Panc1 (cell line): ENCODE measurements at regions not wholly inside any gene's neighbourhood (a gene's known extent, or its start where the extent isn't known, plus 50 kb on each side); places are given as distances from the start of the nearest gene placed in this dataset.
"Not testable (repeated sequence)": the region's sequence is repeated elsewhere in the genome, so short reads cannot be mapped to it uniquely, and the experiment has no call there.

Experiments used
- ATAC-seq: fragments of 200-7000 bp; cut with Tn5 transposase; 2 replicates; pipeline ENCODE4 v1.9.1; 2020; ENCODE audit warnings: mild to moderate bottlenecking, moderate library complexity
- BruUV-seq: library from RNA; stranded (reverse); fragments of 400-500 nt; replicated peaks from 2 replicates; lab custom pipeline; 2021; lab: Mats Ljungman, UMichigan
- CTCF ChIA-PET: fragments of 300-600 bp; sonication (Branson Sonifier 250); formaldehyde crosslinking; loops from one replicate; lab custom pipeline; 2022; ENCODE audit warnings: antibody characterized with exemption; lab: Charles Lee
- POLR2A ChIA-PET: fragments of 300-600 bp; sonication (Branson Sonifier 250); formaldehyde crosslinking; loops from one replicate; lab custom pipeline; 2022; ENCODE audit warnings: antibody characterized with exemption; lab: Charles Lee
- DNase-seq: peaks from one replicate; pipeline ENCODE4 v3.0.0-alpha.2; 2010; ENCODE audit warnings: low read depth, low spot score
- H3K27ac ChIP-seq: 2 replicates; pipeline ENCODE4 v1.5.1; 2011; ENCODE audit warnings: mild to moderate bottlenecking, low read length, inconsistent platforms
- H3K27me3 ChIP-seq: fragments of 200-500 bp; sonication (Bioruptor generic); 2 replicates; pipeline ENCODE4 v1.6.0; 2014; ENCODE audit warnings: low read length, inconsistent platforms; ENCODE audit not compliant: control insufficient read depth, insufficient read depth
- H3K36me3 ChIP-seq: fragments of 200-500 bp; sonication (Bioruptor generic); 2 replicates; pipeline ENCODE4 v1.5.1; 2014; ENCODE audit warnings: inconsistent platforms, mild to moderate bottlenecking, low read length, moderate library complexity; ENCODE audit not compliant: control insufficient read depth, insufficient read depth
- H3K4me1 ChIP-seq: 2 replicates; pipeline ENCODE4 v1.5.1; 2011; ENCODE audit warnings: inconsistent platforms, mild to moderate bottlenecking, low read length, moderate library complexity; ENCODE audit not compliant: control insufficient read depth, insufficient read depth
- H3K4me3 ChIP-seq, 2 experiments: 2 replicates each; pipeline ENCODE4 v1.5.1; 2011 to 2012; ENCODE audit warnings: low read depth in 2 of 2, low read length in 2 of 2, mild to moderate bottlenecking in 2 of 2, inconsistent platforms in 1 of 2, moderate library complexity in 1 of 2
- H3K9me3 ChIP-seq: fragments of 200-500 bp; sonication (Bioruptor generic); 2 replicates; pipeline ENCODE4 v1.5.1; 2014; ENCODE audit warnings: low read depth, mild to moderate bottlenecking, inconsistent platforms, low read length, moderate library complexity; ENCODE audit not compliant: control insufficient read depth, insufficient read depth
- POLR2AphosphoS5 ChIP-seq: IDR thresholded peaks from 2 replicates; pipeline ENCODE4 v1.6.1; 2012; ENCODE audit warnings: mild to moderate bottlenecking, low read depth, low read length, moderate library complexity
- SIN3A ChIP-seq: IDR thresholded peaks from 2 replicates; pipeline ENCODE4 v1.6.1; 2012; ENCODE audit warnings: low read depth, mild to moderate bottlenecking, low read length, moderate library complexity, borderline replicate concordance; ENCODE audit not compliant: insufficient read depth
- TCF7L2 ChIP-seq: IDR thresholded peaks from 2 replicates; pipeline ENCODE4 v1.6.1; 2011; ENCODE audit warnings: mild to moderate bottlenecking, low read depth, low read length, inconsistent platforms
- in situ Hi-C: cut with HindIII; loops from 2 replicates; pipeline ENCODE4 v1.10.0; 2016; ENCODE audit warnings: low sequenced_read_pairs, low pct_unique_long_range_greater_than_20kb
- intact Hi-C: fragments of 100-400 bp; cut with micrococcal nuclease; formaldehyde crosslinking; loops from one replicate; pipeline ENCODE4 v1.10.0; 2022; ENCODE audit not compliant: unreplicated experiment
- TF ChIP-seq, protein P1 (sequence below), 2 experiments: IDR thresholded peaks; 2 replicates each; pipeline ENCODE4 v1.6.1; 2011 to 2012; ENCODE audit warnings: low read depth in 2 of 2, control low read depth in 1 of 2, low read length in 1 of 2, mild to moderate bottlenecking in 1 of 2, moderate library complexity in 1 of 2; ENCODE audit not compliant: insufficient read depth in 1 of 2
- TF ChIP-seq, protein P2 (sequence below): fragments of 450-650 bp; IDR thresholded peaks from 2 replicates; pipeline ENCODE4 v1.5.1; 2017; ENCODE audit warnings: mild to moderate bottlenecking

DNA sequence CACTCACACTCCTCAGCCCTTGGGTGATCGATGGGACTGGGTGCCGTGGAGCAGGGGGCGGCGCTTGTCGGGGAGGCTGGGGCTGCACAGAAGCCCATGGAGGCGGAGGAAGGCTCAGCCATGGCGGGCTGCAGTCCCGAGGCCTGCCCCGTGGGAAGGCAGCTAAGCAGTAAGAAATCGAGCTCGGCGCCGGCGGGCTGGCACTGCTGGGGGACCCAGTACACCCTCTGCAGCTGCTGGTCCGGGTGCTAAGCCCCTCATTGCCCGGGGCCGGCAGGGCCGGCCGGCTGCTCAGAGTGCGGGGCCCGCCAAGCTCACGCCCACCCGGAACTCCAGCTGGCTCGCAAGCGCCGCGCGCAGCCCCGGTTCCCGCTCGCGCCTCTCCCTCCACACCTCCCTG lies 942.6 kb downstream of the C4orf33 start:
- DNase-seq, POLR2A ChIA-PET, intact Hi-C loops, H3K4me3 ChIP-seq, H3K36me3 ChIP-seq, H3K4me1 ChIP-seq, H3K27me3 ChIP-seq, H3K9me3 ChIP-seq, CTCF ChIA-PET, BruUV-seq, ATAC-seq, H3K27ac ChIP-seq, in situ Hi-C loops: not testable (repeated sequence)

DNA sequence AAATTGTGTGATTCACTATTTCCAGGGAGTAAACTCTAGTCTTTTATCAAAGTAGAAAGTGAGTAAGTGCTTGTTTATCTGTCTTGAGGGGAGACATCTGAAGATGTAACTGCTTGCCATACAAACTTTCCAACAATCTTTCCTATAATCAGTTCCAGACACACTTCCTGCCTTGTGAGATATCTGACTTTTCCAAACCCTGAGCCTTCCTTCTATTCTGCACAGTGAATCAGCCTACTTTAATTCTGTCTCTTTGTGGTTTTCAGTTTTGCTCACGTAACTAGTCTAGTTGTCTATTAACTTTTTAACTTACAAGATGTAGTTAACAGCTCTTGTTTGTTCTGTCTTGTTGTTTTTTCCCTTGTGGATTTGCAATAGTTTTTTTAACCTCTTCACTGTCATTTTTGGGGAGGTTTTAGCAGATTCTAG lies 947.8 kb downstream of the C4orf33 start:
- ChIA-PET CTCF (no interaction called here), POLR2A (no interaction called here)
- intact Hi-C loops: no loop called here
- no peak overlapping the region for H3K4me3 ChIP-seq
- in situ Hi-C loops: no loop called here
- H3K36me3 ChIP-seq: no peaks in the 10 kb centered on the region
- H3K9me3 ChIP-seq: no peaks in the 10 kb centered on the region
- TF ChIP-seq TCF7L2 (no peak), POLR2AphosphoS5 (no peak), SIN3A (no peak)
- TF ChIP-seq, protein P1, sequence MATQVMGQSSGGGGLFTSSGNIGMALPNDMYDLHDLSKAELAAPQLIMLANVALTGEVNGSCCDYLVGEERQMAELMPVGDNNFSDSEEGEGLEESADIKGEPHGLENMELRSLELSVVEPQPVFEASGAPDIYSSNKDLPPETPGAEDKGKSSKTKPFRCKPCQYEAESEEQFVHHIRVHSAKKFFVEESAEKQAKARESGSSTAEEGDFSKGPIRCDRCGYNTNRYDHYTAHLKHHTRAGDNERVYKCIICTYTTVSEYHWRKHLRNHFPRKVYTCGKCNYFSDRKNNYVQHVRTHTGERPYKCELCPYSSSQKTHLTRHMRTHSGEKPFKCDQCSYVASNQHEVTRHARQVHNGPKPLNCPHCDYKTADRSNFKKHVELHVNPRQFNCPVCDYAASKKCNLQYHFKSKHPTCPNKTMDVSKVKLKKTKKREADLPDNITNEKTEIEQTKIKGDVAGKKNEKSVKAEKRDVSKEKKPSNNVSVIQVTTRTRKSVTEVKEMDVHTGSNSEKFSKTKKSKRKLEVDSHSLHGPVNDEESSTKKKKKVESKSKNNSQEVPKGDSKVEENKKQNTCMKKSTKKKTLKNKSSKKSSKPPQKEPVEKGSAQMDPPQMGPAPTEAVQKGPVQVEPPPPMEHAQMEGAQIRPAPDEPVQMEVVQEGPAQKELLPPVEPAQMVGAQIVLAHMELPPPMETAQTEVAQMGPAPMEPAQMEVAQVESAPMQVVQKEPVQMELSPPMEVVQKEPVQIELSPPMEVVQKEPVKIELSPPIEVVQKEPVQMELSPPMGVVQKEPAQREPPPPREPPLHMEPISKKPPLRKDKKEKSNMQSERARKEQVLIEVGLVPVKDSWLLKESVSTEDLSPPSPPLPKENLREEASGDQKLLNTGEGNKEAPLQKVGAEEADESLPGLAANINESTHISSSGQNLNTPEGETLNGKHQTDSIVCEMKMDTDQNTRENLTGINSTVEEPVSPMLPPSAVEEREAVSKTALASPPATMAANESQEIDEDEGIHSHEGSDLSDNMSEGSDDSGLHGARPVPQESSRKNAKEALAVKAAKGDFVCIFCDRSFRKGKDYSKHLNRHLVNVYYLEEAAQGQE (IDR thresholded peaks at IDR 0.05; ENCODE audit: insufficient read depth in 1 of 2, low read depth in 2 of 2, low read length in 1 of 2): no peak
- TF ChIP-seq, protein P2, sequence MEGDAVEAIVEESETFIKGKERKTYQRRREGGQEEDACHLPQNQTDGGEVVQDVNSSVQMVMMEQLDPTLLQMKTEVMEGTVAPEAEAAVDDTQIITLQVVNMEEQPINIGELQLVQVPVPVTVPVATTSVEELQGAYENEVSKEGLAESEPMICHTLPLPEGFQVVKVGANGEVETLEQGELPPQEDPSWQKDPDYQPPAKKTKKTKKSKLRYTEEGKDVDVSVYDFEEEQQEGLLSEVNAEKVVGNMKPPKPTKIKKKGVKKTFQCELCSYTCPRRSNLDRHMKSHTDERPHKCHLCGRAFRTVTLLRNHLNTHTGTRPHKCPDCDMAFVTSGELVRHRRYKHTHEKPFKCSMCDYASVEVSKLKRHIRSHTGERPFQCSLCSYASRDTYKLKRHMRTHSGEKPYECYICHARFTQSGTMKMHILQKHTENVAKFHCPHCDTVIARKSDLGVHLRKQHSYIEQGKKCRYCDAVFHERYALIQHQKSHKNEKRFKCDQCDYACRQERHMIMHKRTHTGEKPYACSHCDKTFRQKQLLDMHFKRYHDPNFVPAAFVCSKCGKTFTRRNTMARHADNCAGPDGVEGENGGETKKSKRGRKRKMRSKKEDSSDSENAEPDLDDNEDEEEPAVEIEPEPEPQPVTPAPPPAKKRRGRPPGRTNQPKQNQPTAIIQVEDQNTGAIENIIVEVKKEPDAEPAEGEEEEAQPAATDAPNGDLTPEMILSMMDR: no peak
- no peak overlapping the region for H3K27ac ChIP-seq
- DNase-seq (no peak), ATAC-seq (no peak)
- H3K4me1 ChIP-seq: no peaks in the 10 kb centered on the region
- H3K27me3 ChIP-seq: no peaks in the 10 kb centered on the region
- no TSS peak for BruUV-seq

DNA sequence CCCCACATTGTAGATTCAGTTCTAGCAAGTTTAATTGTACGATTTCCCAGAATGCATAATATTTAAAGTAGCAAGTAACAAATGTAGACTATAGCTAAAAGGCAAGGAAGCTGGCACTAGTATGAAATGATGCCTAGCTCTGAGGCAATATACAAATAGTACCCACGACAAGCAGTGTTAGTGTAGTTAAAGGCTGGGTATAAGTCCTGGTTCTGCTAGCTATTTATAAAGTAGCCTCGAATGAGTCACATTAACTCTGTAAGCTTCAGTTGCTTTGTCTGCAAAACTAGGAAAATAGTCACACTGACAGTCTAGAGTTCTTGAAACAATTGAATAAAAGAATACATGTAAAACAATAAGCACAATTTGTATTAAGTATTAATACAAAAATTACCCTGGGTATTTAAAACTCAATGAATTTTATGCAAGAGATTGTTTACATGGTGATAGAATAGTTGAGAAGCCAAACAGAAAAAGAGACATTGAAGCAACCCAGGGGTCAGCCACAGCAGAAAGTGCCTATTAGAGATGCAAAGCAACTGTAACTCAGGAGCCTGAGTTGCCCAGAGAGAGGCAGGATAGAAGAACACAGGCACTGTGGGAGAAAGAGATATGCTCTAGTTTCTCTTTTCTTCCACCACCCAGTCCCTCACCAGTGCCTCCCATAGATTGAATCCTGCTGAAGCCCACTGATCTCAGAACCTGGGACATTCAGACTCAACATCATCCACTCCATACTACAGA lies 949.0 kb downstream of the C4orf33 start:
- BruUV-seq: no TSS peak
- CTCF ChIA-PET: no interaction called here
- POLR2A ChIA-PET: no interaction called here
- Histone ChIP-seq H3K27ac (no peak overlapping the region), H3K4me3 (no peak overlapping the region), H3K4me1 (no peaks in the 10 kb centered on the region), H3K9me3 (no peaks in the 10 kb centered on the region), H3K27me3 (no peaks in the 10 kb centered on the region), H3K36me3 (no peaks in the 10 kb centered on the region)
- ATAC-seq (no peak), DNase-seq (no peak)
- in situ Hi-C loops (no loop called here), intact Hi-C loops (no loop called here)
- TF ChIP-seq TCF7L2 (no peak), SIN3A (no peak), POLR2AphosphoS5 (no peak)
- TF ChIP-seq, protein P1 (IDR thresholded peaks at IDR 0.05; ENCODE audit: insufficient read depth in 1 of 2, low read depth in 2 of 2, low read length in 1 of 2): no peak
- TF ChIP-seq, protein P2: no peak
